CD4-positive, alpha-beta T cell (primary cell): ENCODE measurements at regions not wholly inside any gene's neighbourhood (a gene's known extent, or its start where the extent isn't known, plus 50 kb on each side); places are given as distances from the start of the nearest gene placed in this dataset.

ENCODE experiments used
- ATAC-seq: fragments of 200-7000 bp; cut with Tn5 transposase; one replicate; pipeline ENCODE4 v1.10.0; 2022; ENCODE audit warnings: mild to moderate bottlenecking; ENCODE audit not compliant: poor library complexity
- CTCF ChIA-PET: fragments of 350-600 bp; sonication (Branson Sonifier 250); formaldehyde crosslinking; loops from one replicate; lab custom pipeline; 2021; ENCODE audit warnings: antibody characterized with exemption, inconsistent platforms; lab: Charles Lee
- POLR2A ChIA-PET: fragments of 350-600 bp; sonication (Branson Sonifier 250); formaldehyde crosslinking; loops from one replicate; lab custom pipeline; 2021; ENCODE audit warnings: antibody characterized with exemption, inconsistent platforms; lab: Charles Lee
- DNase-seq, 14 experiments: peaks; one replicate each; pipeline ENCODE4 v3.0.0-alpha.2; 2013 to 2020; ENCODE audit warnings: mixed read lengths in 2 of 14
- H3K27ac ChIP-seq, 2 donors: one replicate each; pipeline versions ENCODE4 v1.5.1 to v1.7.0; 2013; ENCODE audit warnings: low read length in 2 of 2, low read depth in 1 of 2, mild to moderate bottlenecking in 1 of 2
- H3K27me3 ChIP-seq, 2 experiments: 1 replicate in 1 of 2; 2 replicates in 1 of 2; pipeline versions ENCODE4 v1.6.1 to v1.7.0; 2013; ENCODE audit warnings: low read length in 2 of 2, control low read depth in 1 of 2, mild to moderate bottlenecking in 1 of 2, moderate library complexity in 1 of 2; ENCODE audit not compliant: insufficient read depth in 2 of 2, control insufficient read depth in 1 of 2
- H3K36me3 ChIP-seq: one replicate; pipeline ENCODE4 v1.6.1; 2013; ENCODE audit warnings: low read length, control low read depth; ENCODE audit not compliant: insufficient read depth
- H3K4me1 ChIP-seq: one replicate; pipeline ENCODE4 v1.6.1; 2013; ENCODE audit warnings: low read length, control low read depth; ENCODE audit not compliant: insufficient read depth
- H3K4me3 ChIP-seq: one replicate; pipeline ENCODE4 v1.5.1; 2013; ENCODE audit warnings: mild to moderate bottlenecking, low read length, moderate library complexity
- H3K9me3 ChIP-seq, 2 experiments: 1 replicate in 1 of 2; 2 replicates in 1 of 2; pipeline versions ENCODE4 v1.6.1 to v1.7.0; 2013; ENCODE audit warnings: low read length in 2 of 2, mild to moderate bottlenecking in 2 of 2, control low read depth in 1 of 2, moderate library complexity in 1 of 2; ENCODE audit not compliant: control insufficient read depth in 1 of 2, insufficient read depth in 1 of 2
- H3K27ac Mint-ChIP-seq: one replicate; pipeline ENCODE4 v1.8.0; 2020; ENCODE audit warnings: mixed read lengths
- H3K27me3 Mint-ChIP-seq: one replicate; pipeline ENCODE4 v1.8.0; 2021; ENCODE audit warnings: mixed read lengths
- H3K36me3 Mint-ChIP-seq: one replicate; pipeline ENCODE4 v1.8.0; 2021; ENCODE audit warnings: low read depth, mixed read lengths
- H3K4me1 Mint-ChIP-seq: one replicate; pipeline ENCODE4 v1.8.0; 2021; ENCODE audit warnings: low read depth, mixed read lengths
- H3K4me3 Mint-ChIP-seq: one replicate; pipeline ENCODE4 v1.8.0; 2020; ENCODE audit warnings: mild to moderate bottlenecking, mixed read lengths
- H3K9me3 Mint-ChIP-seq: one replicate; pipeline ENCODE4 v1.8.0; 2020; ENCODE audit warnings: mixed read lengths
- intact Hi-C, 2 experiments: fragments of 100-400 bp; cut with DNase I in 1 of 2; cut with micrococcal nuclease in 1 of 2; formaldehyde crosslinking; loops; one replicate each; pipeline versions ENCODE4 v1.15.1 to v1.9.0; 2023 to 2025; cut with DNase I, micrococcal nuclease
- TF ChIP-seq, protein P1 (sequence below): fragments of 200-600 bp; IDR thresholded peaks from one replicate; pipeline ENCODE4 v1.8.0; 2022; ENCODE audit warnings: antibody characterized with exemption, mild to moderate bottlenecking

GRCh38 chr4:156186111-156186510 lies 232.4 kb upstream of the CTSO start:
- no peaks in the 10 kb centered on the region for H3K36me3 Mint-ChIP-seq
- intact Hi-C loops: no loop called here
- H3K9me3 Mint-ChIP-seq: no peaks in the 10 kb centered on the region
- Histone ChIP-seq H3K4me1 (no peaks in the 10 kb centered on the region), H3K9me3 (no peaks in the 10 kb centered on the region), H3K36me3 (no peaks in the 10 kb centered on the region), H3K27ac (no peak overlapping the region), H3K4me3 (no peak overlapping the region), H3K27me3 (no peaks in the 10 kb centered on the region)
- no peak for DNase-seq
- ChIA-PET POLR2A (no interaction called here), CTCF (no interaction called here)
- no peak overlapping the region for H3K4me3 Mint-ChIP-seq
- no peak for ATAC-seq
- TF ChIP-seq, protein P1, sequence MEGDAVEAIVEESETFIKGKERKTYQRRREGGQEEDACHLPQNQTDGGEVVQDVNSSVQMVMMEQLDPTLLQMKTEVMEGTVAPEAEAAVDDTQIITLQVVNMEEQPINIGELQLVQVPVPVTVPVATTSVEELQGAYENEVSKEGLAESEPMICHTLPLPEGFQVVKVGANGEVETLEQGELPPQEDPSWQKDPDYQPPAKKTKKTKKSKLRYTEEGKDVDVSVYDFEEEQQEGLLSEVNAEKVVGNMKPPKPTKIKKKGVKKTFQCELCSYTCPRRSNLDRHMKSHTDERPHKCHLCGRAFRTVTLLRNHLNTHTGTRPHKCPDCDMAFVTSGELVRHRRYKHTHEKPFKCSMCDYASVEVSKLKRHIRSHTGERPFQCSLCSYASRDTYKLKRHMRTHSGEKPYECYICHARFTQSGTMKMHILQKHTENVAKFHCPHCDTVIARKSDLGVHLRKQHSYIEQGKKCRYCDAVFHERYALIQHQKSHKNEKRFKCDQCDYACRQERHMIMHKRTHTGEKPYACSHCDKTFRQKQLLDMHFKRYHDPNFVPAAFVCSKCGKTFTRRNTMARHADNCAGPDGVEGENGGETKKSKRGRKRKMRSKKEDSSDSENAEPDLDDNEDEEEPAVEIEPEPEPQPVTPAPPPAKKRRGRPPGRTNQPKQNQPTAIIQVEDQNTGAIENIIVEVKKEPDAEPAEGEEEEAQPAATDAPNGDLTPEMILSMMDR: no peak
- no peak overlapping the region for H3K27ac Mint-ChIP-seq
- H3K4me1 Mint-ChIP-seq: no peaks in the 10 kb centered on the region
- no peaks in the 10 kb centered on the region for H3K27me3 Mint-ChIP-seq

DNA sequence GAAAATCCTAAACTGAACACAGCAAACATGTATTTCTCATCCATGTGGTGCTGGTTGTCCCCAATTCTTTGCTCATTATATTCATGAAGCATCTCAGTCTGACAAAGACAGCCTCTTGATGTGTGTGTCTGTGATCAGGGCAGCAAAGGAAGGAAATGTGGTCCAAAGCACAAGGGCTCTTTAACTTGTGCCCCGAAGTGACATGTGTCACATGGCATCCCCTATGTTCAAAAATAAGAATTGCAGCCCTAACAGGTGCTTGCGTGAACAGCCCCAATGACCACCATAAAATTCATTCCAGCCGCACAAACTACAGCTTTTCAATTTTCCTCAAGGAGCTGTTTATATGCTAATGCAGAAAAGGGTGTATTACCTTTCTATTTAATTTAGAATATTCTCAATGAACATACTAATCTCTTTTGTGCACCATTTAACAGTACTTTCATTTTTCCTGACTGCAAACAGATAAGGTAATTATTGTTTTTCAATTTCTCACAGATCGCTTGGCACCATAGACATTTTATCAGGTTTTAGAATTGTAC lies 231.9 kb upstream of the CTSO start:
- no peaks in the 10 kb centered on the region for H3K9me3 Mint-ChIP-seq
- H3K4me1 Mint-ChIP-seq: no peaks in the 10 kb centered on the region
- H3K4me3 ChIP-seq: no peak overlapping the region
- no peaks in the 10 kb centered on the region for H3K9me3 ChIP-seq
- H3K4me3 Mint-ChIP-seq: no peak overlapping the region
- ChIA-PET POLR2A (no interaction called here), CTCF (no interaction called here)
- H3K27ac Mint-ChIP-seq: no peak overlapping the region
- H3K27ac ChIP-seq: no peak overlapping the region
- no peak for DNase-seq
- H3K36me3 Mint-ChIP-seq: no peaks in the 10 kb centered on the region
- no peaks in the 10 kb centered on the region for H3K27me3 Mint-ChIP-seq
- TF ChIP-seq, protein P1: no peak
- ATAC-seq: no peak
- no peaks in the 10 kb centered on the region for H3K36me3 ChIP-seq
- H3K27me3 ChIP-seq: no peaks in the 10 kb centered on the region
- intact Hi-C loops: no loop called here
- H3K4me1 ChIP-seq: no peaks in the 10 kb centered on the region

DNA sequence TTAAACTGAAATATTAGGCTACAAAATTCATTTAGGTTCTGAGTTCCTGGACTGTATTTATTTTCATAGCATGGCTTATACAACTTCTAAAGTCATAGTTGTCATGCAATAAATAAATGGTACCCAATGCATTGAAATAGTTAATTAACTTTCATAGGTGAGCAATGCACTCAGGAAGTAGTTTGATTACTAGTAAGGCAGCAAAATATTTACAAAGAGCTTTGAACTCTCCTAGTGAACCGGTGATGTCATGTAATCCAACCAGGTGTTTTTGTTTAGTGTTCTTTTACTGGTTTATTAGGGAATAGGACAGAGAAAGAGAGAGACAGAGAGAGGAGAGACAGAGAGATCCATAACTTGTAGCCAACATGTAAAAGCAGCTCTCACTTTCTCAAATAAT lies 228.6 kb upstream of the CTSO start:
- Histone ChIP-seq H3K27me3 (no peaks in the 10 kb centered on the region), H3K4me3 (no peak overlapping the region), H3K36me3 (no peaks in the 10 kb centered on the region), H3K27ac (no peak overlapping the region), H3K9me3 (no peaks in the 10 kb centered on the region), H3K4me1 (no peaks in the 10 kb centered on the region)
- intact Hi-C loops: no loop called here
- DNase-seq (no peak), ATAC-seq (no peak)
- Mint-ChIP-seq H3K27ac (no peak overlapping the region), H3K4me1 (no peaks in the 10 kb centered on the region), H3K4me3 (no peak overlapping the region), H3K27me3 (no peaks in the 10 kb centered on the region), H3K36me3 (no peaks in the 10 kb centered on the region), H3K9me3 (no peaks in the 10 kb centered on the region)
- TF ChIP-seq, protein P1: no peak
- ChIA-PET CTCF (no interaction called here), POLR2A (interaction anchor here (0.9 kb wide), 1 partner anchor 8 kb away, joined by 3 read pairs; no protein-coding TSS in a partner anchor)
